ENCODE measurements at regions not wholly inside any gene's neighbourhood (a gene's known extent, or its start where the extent isn't known, plus 50 kb on each side); places are given as distances from the start of the nearest gene placed in this dataset.

GRCh38 chr21:14740116-14740515 lies 194.0 kb upstream of the SAMSN1 start:
- TF ChIP-seq CTCF (conservative IDR thresholded peaks at IDR 0.05; ENCODE audit: low read length), result no peak
- no peak for TF ChIP-seq EZH2phosphoT487 (IDR thresholded peaks at IDR 0.05; ENCODE audit: borderline replicate concordance)

Data from Loucy (cell line).